GM18867 (cell line): ENCODE measurements at regions not wholly inside any gene's neighbourhood (a gene's known extent, or its start where the extent isn't known, plus 50 kb on each side); places are given as distances from the start of the nearest gene placed in this dataset.

Experiments
- ATAC-seq: cut with Tn5 transposase; IDR thresholded peaks from one replicate; pipeline ENCODE4 v1.9.1; 2021; ENCODE audit warnings: mild to moderate bottlenecking, moderate library complexity; ENCODE audit not compliant: unreplicated experiment

DNA sequence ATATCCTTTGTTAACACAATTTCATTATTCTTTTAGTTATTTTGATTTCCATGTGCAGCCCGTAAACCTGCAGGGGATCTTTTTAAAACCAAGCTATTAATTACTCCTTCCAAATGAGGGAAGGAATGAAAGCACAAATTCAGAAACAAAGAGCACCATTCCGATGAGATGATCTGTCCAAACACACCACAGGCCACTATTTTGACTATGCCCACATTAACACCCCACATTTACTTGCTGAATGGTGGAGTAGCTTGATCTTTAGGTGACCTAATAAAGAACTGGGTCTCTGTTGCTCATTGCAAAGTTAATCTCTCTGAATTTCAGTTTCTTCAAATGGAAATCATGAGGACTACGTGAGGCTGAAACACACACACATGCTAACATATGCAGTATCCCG is 218.0 kb downstream of the IRS1 start:
- no peak for ATAC-seq

DNA sequence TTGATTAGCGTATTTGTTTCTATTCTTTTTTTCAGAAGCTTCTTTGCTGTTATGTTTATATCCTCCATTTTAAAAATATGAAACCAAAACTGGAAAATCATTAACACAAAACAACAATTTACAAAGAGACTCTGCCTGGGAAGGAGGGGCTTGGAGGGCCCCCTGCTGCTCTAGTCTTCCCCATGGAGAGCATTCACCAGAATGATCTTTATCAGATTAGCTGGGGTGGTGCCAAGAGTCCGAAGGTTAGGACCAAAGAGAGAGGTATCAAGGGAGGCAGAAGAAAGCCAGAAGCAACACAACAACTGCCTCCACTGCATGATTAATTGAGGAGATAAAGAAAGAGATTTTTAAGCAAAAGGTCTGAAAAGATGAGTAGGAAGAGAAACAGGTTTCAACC is 218.6 kb downstream of the IRS1 start:
- no peak for ATAC-seq

DNA sequence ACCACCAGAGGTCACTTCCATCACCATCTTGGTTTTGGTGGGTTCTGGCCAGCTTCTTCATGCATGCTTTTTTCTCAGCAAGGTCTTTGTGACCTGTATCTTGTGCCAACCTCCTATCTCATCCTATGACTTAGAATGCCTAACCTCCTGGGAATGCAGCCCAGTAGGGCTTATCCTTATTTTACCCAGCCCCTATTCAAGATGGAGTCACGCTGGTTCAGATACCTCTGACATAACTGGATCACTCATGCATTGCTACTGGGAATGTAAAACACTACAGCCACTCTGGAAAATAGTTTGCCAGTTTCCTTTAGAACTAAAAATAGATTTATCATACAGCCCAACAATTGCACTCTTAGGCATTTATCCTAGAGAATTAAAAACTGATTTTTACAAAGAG is 219.2 kb downstream of the IRS1 start:
- no peak for ATAC-seq

DNA sequence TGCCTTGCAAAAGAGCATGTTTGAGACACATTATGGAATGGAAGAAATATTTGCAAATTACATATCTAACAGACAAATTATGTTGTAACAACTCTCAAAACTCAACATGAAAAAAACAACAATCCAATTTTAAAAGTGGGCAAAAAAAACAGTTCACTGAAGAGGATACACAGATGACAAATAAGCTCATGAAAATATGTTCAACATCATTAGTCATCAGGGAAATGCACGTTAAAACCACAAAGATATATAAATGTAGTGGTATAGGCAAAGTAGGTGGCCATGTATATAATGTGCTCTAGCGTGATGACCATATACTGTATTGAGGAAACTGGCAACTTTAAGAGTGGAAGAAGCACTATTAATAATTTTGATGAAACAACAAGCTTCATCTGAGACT is 220.1 kb downstream of the IRS1 start:
- ATAC-seq, result no peak

DNA sequence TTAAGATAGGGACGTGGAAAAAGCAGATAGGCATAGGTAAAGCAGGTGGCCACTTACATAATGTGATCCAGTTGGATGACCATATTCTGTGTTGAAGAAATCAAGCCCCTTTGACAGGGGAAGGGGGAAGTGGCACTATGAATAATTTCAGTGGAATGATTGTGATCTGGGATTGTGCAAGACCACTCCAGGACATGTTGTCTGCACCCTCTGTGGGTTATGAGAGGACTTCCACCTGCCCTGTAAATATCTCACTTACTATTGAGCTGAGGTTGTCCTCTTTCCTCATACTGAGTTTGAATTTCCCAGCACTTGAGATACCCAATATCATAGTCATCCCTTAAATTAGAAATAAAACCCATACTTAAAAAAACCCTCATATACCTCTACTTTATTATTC is 220.7 kb downstream of the IRS1 start:
- ATAC-seq, result no peak

DNA sequence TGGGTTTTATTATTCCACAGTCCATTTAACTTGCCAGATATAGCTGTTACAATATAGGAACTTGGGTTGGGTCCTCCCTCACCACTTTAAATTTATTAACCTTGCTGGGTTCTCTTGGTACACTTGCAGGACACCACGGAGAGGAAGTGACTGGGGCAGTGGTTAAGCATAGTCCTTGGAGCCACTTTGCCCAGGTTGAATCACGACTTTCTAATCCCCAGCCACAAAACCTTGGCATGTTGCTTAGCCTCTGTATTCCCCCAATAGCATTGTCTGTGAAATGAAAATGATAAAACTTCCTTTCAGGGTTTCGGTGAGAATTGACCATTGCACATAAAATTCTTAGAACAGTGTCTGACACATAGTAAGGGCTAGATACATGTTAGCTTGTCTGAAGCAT is 221.2 kb downstream of the IRS1 start:
- no peak for ATAC-seq

DNA sequence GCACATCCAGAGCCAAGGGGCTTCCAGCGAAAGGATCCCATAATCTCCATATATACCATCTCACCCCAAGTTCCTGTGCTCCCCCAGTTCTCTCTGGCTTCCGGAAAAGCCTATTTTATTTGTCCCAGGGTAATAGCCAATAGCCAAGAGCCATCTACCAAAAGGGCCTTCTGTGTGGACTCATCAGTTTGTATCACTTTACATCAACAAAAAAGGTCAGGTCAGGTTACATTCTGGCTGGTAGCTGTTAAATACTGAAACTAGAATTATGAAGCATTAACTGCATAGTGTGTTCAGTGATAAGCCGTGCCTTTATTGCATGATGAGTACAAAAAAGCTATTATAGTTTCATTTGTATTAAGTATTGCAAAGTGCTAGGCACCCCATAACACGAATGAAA is 223.7 kb downstream of the IRS1 start:
- ATAC-seq, result no peak

DNA sequence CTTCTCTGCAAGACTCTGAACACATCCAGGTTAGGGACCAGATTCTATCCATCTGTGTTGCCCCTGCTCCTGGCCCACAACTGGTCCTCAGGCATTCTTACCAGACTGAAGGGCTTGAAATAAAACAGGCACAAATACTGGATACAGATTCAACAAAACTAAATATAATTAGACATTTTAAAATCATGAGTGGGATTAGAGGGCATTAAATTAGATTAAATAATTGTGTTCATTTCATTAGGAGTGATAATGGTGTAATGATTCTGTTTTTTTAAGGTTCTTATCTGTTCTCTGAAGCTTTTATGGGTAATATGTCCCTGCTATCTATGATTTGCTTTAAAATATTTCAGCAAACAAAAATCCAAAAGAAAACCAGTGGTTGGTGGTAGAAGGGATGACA is 226.5 kb downstream of the IRS1 start:
- ATAC-seq, result no peak

DNA sequence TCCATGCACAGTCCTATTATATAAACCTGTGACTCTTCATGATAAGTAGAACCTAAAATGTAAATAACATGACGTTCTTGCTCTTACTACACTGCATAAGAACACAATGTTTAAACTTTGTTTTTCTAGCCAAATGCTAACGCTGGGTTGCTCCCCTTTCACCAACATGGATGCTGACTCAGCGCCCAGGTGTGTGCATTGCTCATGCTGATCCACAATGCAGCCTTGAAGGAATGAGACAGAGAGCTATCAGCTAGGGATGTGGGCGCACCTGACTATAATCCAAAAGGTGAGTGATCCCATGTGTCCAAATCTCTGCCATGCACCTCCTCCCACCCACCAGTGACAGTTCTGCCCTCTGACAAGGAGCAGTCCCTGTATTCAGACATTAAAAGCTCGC is 235.0 kb downstream of the IRS1 start:
- ATAC-seq, result no peak

DNA sequence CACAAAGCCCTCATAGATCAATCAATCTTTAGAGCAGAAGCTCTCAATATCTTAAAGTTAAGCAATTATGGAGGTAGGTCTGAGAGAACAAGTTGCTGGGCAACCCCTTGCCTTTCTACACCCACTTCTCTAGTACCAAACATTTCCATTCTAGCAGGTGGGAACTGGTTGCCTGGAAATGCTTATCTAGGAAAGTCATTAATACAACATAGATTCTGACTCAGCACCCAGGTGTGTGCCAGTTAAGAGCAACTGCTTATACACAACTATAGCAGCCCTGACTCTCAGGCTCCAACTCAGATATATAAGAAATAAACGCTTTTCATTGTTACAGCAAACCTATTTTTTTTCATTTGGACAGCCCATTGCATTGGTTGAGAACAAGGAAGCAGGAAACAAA is 237.7 kb downstream of the IRS1 start:
- ATAC-seq, result no peak

DNA sequence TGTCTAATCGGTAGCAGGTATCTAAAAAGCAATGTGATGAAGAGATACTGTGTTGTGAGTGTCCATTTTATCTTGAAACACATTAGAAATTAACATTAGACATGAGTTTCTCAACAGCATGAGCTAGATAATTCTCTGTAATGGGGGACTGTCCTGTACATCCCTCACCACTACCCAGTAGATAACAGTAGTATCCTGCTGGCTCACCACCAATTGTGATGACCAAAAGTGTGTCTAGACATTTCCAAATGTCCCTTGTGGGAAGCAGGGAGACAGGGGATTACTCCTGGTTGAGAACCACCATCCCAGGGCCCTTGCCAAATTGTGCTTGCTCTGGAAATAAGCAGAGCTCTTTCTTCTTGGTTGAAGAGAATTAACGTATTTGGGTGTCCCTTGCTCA is 239.3 kb downstream of the IRS1 start:
- no peak for ATAC-seq

DNA sequence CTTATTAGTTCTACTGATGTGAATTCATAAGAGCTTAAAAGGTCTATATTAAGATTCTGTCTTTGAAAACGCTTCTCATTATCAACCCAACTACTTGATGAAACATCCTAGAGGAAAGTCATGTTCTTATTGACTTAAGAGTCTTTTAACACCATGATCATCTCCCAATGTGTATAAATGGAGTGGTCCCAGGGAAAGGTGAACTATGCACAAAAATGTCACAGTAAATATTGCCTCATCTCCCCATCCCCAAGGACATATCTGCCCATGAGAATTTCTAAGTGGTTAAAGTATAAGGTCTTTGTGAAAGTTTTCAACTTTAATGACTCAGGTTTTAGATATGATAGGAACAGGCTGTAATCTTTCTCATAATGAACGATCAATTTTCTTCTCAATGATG is 240.1 kb downstream of the IRS1 start:
- no peak for ATAC-seq

DNA sequence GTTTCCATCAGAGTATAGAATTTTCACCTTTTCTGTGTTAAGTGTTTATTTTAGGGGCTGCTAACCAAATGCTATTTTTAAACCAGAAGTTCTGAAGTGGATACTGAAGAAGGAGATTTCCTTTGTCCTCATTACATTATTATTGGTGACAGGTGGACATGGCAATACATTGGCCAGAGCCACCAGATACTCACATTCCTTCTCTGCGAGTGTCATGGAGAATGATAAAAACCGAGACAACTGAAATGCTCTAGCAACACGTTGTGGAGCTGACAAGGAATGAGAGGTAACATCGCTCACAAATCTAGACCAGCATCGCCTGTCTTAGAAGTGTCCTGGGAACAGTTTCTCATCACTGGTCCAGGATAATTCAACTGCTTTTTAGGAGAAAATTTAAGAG is 241.2 kb downstream of the IRS1 start:
- no peak for ATAC-seq

DNA sequence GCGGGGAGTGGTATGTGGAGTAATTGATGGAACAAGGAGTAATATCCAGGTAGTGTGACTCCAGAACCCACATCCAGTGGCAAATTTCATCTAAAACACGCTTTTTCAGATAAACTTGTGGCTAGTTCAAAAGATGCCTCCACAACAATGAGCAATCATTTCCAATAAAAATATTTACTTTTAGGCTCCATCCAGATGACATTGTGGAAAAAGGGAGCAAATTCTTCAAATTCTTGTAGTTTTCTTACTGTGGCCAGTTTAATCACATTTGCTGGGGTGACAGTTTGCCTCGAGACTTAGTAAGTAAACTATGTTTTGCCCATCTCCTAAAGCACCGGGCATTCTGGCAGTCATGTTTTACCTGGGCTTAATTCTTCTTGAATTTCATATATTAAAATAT is 243.6 kb downstream of the IRS1 start:
- ATAC-seq, result no peak

DNA sequence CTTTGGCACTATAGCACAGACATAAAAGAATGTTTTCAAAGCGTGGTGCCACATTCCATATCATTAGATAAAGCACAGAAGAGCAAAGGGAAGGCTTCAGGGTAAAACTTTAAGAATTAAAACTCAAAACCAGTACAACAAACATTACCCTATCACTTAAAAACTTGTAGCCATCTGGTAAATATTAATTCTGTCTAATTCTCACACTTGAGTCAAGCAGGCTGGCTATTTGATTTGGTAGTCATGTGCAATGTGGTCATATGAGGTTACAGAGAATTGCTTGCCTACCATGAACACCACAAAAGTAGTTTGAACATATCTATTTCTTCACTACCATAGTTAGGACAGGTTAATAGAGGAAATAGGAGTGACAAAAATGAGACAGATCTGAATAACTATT is 244.9 kb downstream of the IRS1 start:
- no peak for ATAC-seq

DNA sequence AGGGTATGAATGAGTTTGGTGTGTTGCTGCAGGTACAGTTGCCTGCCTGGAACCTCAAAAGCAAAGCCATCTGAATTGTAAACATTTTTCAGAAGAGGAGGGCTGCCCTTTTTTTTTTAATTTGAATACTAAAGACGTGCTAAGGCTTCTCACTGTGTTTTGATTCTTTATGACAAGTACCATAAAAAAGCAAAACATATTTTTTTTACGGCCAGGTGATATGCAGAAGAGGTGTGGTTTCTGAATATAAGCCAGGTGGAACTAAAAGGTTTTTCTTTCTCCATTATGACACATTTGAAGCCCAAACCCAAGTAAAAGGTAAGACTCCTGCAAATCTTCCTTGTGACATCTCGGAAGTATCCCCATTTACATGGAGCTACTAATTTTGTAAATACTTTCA is 246.3 kb downstream of the IRS1 start:
- ATAC-seq, result no peak

DNA sequence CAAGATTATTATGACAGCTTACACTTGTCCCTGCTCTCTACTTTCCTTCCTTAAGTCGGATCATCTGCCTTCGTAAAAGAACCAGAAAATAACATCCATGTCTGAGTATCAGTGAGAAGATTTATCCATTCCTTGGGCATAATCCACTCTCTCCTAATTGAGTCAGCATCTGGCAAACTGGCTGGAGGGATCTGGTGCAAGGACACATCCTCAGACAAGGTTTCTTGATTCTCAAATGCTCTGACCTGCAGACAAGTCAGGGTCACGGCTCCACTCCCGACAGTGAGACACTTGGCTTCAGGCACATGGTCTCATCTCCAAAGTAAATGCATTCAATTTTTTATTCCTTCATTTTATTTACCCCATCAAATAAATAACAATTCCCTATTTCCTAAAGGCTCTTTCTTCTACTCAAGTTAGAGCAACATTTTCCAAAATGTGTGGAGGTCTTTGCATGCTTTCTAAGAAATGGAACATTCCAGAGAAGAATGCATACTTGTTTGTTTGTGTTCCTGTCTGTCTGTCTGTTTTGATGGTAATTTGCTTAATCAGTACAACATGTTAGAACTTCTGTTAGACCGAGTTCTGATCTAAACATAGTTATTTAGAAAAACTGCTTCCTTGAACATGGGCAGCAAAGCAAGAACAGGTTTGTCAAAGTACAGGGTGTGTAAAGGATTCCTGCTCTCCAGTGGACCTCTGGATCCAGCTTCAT is 246.9 kb downstream of the IRS1 start:
- no peak for ATAC-seq

DNA sequence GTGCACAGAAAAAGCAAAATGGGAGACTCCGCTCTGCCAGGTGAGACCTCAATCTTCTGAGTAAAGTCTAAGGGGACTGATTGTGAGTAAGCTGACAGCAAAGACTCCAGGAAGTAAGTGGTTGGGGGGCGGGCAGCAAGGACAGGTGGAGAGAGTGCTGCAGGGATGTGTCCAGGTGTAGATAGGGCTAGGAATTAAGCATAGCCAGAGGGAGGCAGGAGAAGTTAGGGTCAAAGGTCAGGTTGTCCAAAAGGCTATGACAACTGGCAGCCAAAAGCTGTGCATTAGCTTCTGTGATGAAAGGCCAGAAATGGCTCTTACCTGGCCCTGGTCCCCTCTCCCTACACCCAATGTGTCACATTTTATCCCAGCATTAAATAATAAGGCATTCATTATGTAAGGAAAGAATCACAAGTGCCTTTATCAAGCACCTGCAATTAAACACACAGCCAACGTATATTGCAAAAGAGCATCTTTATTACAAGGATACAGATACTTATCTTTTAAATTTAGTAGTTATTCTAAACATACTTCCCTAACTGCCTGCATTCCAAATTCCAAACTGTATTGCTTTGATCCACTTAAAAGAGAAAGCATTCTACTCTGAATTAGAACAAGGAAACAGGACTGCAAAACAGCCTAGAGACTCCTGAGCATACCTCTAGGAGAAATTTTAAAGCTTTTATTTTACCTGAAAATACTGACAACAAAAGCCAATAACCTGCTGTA is 247.9 kb downstream of the IRS1 start:
- ATAC-seq, result no peak

DNA sequence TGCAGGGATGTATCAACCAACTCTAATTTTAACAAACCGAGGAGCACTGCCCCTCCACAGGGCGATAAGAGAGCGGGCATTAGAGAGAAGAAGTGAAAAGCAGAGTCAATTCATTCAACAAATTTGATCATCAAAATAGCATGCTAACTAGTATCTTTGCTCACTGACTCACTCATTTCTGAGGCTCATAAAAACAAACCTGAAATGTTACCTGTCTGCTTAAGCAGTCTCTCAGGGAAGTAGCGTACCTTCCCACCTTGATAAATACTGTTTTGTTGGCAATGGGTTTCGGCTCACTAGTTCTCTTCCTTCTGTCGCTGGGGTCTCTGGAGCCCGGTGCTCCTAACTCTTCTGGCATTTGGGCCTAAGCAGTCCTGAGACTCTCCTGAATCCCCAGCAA is 248.8 kb downstream of the IRS1 start:
- ATAC-seq, result no peak

DNA sequence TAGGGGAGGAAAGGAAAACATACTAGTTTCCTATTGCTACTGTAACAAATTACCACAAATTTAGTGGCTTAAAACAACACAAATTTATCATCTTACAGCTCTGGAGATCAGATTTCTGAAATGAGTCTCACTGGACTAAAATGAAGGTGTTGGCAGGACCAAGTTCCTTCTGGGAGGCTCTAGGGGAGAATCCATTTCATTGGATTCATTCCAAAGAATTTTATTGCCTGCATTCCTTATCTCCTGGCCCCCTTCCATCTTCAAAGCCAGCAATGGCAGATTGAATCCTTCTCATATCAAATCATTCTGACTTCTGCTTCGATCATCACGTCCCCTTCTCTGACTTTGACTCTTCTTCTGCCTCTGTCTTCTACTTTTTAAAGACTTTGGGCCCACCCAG is 250.9 kb downstream of the IRS1 start:
- ATAC-seq, result no peak

DNA sequence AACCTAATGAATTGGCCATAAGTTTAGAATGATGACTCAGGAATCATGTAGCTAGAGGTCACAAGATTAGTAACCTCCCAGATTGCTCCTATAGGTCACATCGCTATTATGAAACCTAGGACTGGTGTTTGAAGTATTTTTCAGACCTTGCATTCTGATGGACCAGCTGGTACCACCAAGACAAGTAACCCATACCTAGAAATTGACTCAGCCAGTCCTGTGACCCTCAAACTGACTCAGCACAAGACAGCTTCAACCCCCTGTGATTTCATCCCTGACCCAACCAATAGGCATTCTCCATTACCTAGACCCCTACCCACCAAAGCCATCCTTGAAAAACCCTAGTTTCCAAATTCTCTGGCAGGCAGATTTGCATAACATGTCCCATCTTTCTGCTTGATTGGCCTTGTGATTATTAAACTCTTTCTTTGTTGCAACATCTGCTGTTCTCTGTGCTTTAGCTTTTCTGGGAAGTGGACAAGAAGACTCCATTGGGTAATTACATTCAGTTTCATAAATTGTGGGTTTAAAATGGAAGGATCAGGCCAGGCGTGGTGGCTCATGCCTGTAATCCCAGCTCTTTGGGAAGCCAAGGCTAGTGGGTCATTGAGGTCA is 254.9 kb downstream of the IRS1 start:
- ATAC-seq, result no peak

DNA sequence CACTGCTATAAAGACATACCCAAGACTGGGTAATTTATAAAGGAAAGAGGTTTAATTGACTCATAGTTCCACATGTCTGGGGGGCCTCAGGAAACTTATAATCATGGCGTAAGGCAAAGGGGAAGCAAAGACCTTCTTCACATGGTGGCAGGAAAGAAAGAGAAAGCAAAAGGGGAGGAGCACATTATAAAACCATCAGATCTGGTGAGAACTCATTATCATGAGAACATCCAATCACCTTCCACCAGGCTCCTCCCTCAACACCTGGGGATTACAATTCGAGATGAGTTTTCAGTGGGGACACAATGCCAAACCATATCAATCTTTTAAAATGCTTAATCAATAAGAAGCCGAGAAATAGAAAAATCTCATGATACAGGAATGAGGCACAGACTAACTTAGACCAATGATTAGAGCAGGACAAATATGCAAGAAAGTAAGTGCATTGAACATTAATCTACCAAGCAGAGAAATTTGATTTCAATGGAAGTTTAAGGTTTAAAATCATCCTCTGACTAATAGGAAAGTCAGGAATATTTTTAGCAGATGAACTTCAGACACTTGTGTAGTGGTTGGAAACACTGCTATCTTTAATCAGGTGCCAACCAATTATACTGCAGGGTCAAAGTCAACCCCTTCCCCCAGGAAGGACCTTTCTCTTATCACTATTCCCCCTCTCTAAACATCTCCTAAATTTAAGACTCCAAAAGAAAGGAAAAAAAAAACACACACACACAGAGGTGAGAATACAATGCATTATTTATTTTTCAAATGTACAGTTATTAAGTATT is 259.2 kb downstream of the IRS1 start:
- ATAC-seq, result no peak
